Right lung (tissue), 2 donors: ENCODE measurements at regions not wholly inside any gene's neighbourhood (a gene's known extent, or its start where the extent isn't known, plus 50 kb on each side); places are given as distances from the start of the nearest gene placed in this dataset.
A peak's percentile ranks its signal among the peaks of the same experiment; 100 is the strongest.

Source experiments
- DNase-seq, 2 donors: peaks; one replicate each; pipeline ENCODE4 v3.0.0-alpha.2; 2013

DNA sequence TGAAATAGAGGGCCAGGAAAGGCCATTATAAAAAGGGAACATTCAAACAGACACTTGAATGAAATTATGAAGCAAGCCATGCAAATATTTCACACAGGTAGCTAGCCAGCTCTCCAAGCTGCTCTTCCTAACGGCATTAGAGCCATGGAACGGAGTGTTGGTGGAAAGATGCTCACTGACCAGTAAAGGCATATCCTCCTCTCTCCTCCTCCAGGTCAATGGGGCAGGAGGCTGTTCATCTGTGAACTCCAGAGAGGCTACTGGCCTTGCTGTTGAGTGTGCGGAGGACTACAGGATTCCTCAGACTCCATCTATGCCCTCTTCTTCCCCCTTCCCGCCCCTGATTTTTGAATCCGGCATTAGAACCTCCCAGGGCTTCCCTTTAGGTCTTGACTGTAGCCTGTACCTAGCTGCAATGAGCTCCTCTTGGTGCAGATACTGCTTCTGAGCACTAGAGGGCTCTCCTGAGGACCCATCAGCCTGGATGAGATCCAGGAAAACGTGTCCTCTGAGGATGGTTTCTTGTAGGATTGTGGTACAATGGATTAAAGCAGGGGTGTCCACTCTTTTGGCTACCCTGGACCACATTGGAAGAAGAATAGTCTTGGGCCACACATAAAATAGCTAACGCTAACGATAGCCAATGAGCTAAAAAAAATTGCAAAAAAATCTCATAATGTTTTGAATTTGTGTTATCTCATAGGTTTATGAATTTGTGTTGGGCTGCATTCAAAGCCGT is 162.2 kb downstream of the SREK1 start:
- DNase-seq, result peak; percentile 55 to 70

DNA sequence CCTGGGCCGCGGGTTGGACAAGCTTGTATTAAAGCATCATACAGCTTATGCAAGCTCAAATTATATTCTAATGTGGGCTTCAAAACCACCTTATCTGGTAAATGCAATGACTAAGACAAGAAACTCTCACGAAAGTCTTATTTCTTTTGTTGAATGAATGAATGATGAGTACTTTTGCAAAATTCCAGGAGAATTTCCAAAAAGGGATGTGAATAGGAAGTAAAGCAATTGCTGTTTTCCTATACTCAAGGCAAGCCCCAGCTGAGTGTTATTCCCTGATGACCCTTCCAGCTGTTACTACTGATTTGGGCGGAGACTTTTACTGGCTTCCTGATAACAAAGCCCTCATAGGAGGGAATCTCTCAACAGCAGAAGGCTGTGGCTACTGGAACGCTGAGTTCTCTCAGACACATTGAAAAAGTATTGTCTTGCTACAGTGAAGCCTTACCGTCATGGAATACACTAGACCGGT is 162.8 kb downstream of the SREK1 start:
- peak; percentile 46 to 52 for DNase-seq

DNA sequence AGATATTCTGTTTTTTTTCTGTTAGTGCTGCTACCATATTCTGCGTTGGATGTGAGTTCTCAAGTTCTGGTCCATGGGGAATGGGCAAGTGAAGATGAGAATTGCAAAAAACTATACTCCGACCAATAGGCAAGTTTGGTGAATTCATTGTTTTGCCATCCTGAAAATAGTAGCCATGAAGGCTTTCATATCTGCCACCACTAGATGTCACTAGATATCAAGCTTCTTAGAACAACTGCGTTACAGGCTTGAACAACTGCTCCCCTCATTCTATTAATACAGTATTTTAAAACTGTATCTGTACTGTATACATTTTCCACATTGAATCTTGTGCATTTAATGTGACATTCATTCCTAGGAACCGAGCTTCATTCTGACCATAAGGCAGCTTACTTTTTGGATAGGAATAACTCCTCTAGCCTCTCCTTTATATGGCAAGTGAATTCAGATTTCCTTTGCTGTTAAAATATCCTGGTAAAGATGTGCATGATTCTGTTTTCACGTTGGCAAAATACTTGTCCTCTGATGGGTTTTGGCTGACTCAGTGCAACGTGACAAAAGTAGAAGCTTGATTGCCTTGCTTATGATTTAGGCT is 163.6 kb downstream of the SREK1 start:
- peak; percentile 54 to 71 for DNase-seq

DNA sequence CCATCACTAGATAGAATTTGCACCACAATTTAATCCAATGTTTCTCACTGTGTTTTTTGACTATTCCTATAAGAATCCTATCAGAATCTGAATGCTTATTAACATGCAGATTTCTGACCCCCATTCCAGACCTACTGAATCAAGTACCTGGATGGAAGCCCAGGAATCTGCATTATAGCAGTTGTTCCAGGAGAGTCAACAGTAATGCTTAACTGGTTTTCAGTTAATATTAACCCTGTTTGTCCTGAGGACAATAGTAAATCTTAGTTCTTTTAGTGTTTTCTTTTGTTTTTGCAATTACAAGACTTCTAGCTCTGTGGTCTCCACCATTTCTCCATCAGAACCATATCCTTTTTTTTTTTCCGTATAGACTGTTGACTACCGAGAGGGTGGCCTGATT is 168.2 kb downstream of the SREK1 start:
- DNase-seq, result no peak

DNA sequence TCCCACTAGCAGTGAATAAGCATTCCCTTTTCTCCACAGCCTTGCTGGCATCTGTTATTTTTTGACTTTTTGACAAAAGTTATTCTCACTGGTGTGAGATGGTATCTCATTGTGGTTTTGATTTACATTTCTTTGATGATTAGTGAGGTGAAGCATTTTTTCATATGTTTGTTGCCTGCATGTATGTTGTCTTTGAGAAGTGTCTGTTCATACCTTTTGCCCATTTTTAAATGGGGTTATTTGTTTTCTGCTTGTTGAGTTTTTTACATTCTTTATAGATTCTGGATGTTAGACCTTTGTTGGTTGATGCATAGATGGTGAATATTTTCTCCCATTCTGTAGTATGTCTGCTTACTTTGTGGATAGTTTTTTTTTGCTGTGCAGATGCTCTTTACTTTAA is 171.7 kb downstream of the SREK1 start:
- DNase-seq, result no peak

DNA sequence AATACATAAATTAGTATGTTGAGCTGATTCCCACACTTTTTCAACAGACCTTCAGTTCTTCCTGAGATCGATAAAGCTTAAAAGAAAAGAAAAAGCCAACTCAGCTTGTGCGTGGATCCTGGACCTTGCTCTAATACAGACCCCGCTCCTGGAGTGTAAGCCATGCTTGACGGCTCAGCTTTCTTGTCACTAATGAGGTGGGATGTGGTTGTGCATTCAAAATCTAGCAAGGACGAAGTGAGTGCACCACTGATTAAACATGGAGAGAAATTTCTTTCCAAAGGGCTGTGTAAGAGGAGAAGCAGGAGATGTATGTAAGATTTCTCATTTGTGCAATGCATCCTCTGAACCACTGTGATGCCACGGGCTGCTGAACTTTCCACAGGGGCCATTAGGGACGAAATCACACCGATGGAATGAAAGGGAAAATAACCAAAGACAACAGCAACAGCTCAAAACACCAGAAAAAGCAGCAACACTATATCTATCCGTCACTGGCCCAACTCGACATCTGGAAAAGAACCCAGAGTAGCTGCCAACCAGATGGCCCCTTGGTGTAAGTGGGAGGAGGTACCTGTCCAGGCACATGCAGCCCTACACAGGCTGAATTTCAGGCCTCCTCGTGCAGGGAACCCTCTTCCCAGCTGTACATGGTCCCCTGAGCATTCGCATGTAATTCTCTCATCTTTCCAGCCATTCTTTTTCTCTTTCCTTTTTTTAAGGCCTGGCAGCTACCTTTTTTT is 178.9 kb downstream of the SREK1 start:
- no peak for DNase-seq

DNA sequence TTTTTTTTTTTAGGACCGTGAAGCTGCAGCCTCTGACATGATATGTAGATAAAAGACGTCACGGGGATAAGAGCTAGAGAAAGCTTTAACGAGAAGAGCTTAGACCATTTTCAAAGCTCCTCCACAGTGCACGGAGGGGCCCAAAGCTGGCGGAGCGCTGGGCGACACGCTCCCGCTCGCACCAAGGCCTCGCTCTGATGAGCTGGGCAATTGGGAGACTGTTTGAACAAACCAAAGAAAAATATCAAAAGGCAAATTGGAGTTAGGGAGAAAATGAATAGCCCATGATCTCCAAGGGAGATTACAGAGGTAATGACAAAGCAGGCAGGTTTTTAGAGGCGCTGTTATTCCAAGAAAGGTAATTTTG is 179.4 kb downstream of the SREK1 start:
- no peak for DNase-seq

DNA sequence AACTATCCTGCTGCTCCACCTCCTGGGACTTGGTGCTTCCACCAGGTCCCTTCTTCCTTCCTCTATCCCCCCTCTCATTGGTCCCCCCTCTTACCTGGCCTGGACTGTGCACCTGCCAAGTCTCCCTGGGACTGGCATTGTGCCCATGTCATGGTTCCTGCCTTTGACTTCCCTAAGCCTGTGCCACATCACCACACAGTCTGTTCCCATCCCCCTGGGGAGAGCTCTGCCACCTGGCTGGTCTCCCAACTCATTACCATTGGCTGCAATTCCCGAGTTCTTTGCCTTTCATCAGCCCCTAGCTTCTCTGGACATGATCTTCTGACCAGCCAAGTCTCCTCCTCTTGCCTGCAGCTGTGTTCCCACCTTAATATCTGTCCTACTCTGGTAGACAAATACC is 180.3 kb downstream of the SREK1 start:
- no peak for DNase-seq

DNA sequence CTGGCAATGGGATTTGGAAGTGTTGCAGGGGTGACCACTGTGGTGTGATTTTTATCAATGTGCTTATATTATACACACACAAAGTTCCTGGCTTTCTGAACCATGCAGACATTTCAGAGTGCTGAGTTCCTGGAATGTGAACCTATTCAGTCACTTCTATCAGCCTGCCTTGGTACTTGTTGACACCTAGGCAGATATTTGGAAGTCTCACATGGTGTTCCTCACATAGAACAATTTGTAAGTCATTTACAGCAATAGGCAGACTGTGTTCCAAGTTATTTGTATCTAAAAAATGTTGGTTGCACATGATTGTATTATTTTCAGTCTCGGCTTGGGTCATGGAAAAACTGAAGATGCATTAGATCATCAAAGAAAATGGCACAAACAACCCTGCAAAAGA is 182.2 kb downstream of the SREK1 start:
- DNase-seq, result no peak

DNA sequence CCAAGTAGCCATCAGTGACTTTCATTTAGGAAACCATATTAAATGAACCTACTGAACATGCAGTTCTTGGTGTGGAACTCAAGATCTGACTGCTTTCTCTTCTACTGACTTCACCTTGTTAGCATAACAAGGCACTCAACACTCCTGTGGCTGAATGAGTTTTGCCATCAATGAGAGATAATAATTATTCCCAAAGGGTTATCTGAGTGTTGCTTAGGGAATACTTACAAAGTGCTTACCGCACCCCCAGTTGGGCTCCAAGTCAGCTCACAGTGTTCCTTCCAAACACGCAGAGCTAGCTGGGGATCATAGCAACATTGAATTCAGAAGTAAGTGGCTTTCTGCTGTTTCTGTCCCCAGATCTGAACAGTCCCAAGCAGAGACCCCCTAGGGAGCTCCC is 182.9 kb downstream of the SREK1 start:
- DNase-seq, result no peak

DNA sequence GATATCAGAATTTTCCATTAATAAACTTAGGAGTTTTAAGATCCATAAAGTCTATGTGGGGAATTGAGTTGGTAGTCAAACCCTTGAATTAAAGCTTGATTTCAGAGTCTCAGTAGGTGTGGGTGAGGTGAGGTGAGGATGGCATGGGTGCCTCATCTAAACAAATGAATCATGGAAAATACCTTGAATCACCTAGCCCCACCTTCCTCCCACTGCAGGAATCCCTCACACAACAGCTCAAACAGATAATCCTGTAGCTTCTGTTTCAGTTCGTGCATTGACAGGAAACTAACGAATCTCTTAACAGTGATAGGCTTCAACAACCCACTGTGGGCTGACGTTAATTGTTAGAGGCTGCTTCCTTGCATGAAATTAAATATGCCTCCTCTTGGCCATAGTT is 185.0 kb downstream of the SREK1 start:
- no peak for DNase-seq

DNA sequence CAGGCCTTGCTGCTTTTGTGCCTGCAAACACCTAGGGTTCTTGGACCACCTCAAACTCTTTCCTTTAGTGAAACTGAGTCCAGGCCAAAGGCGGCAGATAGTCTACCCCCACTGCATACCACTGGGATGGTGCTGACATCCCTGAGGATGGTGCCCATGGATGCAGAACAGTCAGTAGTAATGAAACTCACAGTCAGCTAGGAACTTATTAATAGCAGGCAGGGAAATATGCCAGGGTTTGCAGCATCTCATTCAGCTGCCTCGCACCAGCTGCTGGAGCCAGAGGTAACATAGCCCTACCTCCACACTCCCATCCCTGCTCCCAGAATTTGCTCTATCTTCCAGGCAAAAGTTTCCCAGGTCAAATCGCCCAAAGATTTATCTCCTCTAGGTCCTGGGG is 189.1 kb downstream of the SREK1 start:
- DNase-seq, result no peak

DNA sequence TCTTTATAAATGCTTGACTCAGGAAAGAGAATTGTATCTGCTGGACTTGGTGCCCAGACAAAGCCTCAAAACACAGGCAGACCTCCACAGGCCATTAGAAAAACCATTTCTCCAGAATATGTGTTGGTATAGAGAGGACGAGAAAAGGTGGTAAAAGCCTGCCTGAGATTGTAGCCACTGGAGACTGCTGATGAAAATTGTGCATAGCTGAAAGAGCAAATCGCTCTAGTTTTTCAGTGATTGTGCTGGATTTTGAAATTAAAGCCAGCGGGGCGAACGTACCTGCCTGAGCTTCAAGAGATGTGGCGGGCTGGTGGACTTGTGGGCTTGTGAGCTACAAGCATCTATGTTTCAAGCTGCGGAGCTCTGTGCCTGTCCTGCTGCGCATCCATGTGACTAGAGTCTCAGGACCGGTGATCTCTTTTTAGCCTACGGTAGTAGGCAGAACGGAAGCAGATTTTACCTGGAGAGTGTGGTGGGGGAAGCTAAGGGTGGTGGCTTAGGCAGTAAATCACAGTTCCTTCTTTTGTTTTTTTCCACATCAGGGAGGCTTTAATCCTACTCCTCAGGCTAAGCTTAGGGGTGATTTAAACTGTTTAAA is 193.6 kb downstream of the SREK1 start:
- DNase-seq, result no peak

DNA sequence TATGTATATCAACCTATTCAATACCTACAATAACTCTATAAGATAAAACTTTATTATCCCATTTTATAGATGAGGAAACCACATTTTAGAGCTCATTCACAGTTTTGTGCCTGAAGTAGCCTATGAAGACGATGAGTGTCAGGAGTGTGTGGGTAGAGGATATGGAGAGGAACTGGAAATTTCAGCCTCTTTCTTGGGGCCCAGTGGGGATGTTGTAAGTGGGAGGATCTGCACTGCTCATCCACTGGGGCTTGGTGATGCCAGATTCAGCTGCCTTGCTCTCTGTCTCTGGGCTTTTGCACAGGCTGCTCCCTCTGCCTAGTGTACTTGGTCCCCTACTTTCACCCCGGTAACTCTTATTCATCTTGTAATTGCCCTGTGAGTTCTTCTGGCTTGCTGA is 194.7 kb downstream of the SREK1 start:
- no peak for DNase-seq

DNA sequence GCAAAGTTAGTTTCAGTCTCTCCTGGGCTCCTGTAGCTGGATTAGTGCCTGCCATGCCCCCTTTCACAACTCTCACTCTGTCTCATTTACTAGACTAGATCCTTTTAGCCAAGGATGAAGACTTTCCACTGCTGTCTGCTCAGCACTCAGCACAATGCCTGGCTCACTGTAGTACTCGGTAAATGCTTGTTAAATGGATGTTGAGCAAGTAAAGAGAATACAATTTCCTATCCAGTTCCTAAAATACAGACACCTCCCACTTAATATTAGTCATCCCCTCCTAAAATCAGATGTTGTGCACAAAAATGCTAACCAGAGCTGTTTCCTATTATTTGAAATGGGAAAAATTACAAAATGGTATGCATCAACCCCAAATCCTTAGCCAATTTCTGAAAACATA is 195.8 kb downstream of the SREK1 start:
- DNase-seq, result no peak

DNA sequence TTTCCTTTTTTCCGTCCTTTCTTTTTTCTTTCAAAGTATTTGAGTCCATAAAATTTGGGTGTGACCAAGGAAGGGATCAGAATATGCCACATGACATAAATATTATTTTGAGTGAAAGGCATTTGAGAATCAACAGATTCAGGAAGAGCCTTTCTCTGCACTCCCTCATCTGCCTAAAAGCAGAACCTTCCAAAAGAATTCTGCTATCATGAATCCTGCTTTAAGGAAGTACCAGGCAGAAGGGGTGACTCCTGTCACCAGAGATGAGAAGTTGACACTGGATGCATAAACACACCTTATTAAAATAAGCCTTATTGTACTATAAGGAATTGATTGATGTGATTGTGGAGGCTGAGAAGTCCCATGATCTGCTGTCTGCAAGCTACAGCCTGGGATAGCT is 196.7 kb downstream of the SREK1 start:
- DNase-seq, result no peak

DNA sequence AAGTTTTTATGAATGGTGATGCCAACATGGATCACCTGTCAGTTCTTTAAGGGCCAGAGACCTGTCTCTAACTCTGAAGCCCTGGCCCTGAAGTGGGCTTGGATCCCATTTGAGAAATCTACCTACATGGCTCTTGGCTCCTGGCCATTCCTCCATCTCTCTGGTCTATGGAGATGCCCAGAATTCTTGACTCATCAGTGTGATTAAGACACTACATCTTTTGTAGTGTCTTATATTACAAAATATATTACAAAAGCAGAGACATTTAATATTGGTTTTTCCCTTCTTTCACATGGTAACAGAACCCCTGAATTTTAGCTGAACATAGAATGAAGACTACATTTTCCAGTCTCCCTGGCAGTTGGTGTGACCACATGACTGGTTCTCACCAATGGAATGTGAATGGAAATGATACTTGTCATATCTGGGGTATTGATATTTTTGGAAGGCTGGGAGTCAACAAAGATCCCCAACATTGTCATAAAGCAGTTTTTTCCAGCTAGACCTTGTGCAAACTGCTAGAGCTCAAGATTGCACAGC is 198.3 kb downstream of the SREK1 start:
- no peak for DNase-seq

DNA sequence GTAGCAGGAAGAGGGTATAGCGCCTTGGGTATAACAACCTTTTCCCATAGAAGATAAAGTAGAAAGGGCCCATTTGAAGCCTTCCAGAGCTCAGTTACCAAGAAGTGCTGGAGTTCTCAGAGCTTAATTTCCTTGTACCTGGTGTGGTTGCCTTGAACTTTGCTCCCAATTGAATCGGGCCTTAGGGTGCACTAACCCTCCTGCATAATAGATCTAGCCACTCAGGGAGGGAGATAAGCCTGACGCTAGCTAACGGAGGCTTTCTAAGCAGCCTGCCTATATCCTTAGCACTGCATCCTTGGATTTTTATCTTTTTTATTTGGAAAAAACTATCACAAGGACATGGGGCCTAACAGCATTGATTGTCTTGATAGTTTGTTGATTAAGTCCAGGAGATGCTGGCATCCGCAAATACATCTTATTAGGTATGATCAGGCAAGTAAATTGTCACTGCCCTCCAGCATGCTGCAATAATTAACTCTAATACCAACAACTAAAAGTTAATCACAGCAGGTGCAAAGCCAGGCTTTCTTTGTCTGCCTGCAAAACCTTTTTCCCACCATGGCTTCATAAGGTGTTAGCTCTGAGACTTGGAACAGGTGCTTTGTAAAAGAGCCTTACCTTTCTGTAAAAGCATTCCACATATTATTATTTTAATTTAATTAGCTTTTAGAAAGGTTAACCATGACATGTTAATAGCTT is 199.4 kb downstream of the SREK1 start:
- no peak for DNase-seq

DNA sequence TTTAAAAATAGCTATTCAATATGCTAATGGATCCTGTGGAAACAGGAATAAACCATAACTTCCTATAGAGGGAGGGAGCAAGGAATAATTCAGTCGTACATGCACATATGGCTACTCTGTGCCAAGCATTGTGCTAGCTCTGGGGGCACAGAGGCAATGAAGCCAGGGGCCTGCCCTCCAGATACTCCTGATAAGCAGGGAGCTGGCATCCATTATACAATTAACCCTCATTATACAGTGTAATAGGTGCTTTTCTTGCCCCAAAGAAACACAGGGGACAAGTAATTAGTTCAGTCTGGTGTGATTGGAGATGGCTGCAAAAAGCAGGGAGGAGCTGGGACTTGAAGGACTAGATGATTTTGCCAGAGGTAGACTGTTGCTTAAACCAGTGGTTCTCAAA is 200.4 kb downstream of the SREK1 start:
- no peak for DNase-seq

DNA sequence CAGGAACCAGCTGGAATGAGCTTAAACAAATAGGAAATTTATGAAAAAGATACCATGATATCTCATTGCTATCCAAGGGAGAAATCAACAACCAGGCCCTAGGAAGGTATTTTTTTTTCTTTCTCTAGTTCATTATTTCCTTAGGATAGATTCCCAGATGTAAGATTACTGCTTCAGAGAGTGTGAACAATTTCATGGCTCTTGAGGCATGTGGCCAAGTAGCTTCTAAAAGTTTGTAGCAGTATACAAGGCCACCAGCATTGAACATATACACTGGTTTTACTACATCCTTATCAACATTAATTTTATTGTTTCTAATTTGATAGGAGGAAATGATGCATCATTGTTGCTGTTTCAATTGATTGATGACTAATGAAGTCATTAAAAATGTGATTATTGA is 201.2 kb downstream of the SREK1 start:
- DNase-seq, result no peak

DNA sequence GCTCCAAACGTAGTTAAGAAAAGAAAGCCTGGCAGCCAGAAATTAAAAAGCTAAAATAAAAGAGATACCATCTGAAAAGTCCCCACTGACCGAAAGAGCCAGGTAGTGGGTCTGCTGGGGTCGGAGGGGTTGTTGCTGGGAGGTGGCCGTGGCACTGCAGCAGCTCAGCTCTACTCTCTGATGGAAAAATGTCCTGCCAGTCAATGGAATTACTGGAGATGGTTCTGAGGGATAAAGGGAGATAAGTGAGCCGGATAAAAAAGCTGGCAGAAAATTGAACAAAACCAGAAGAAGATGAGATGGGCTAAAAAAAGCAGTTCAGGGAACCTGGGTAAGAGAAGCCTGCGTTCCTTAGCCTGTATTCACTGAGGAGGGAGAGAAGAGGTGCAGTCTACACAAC is 202.8 kb downstream of the SREK1 start:
- no peak for DNase-seq
